CD4-positive, alpha-beta T cell treated with Interleukin-6 at 100 ng/mL for 8 hours (primary cell): ENCODE measurements at regions not wholly inside any gene's neighbourhood (a gene's known extent, or its start where the extent isn't known, plus 50 kb on each side); places are given as distances from the start of the nearest gene placed in this dataset.
"Not testable (repeated sequence)": the region's sequence is repeated elsewhere in the genome, so short reads cannot be mapped to it uniquely, and the experiment has no call there.

Experiments used
- DNase-seq: peaks from one replicate; pipeline ENCODE4 v3.0.0-alpha.2; 2020; ENCODE audit warnings: mixed read lengths, low spot score

DNA sequence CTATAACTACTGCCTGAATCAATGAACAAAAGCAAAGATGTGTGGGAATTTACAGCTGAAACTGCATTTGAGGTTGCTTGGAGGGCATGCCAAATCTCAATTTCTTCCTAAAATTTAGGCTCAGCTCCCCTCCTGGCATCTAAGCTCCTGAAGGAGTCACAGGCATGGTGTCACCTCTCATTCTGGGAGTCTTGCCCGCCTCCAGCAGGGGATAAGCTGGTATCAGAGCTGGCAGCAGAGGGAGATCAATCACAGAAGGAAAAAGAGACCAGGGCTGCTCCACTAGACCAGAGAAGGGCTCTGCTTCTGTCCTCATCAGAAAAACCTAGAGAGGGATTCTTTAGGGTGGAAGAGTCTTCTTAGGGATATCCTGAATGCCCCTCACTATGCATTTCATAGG, 150.4 kb upstream of the SLC6A11 start:
- no peak for DNase-seq

DNA sequence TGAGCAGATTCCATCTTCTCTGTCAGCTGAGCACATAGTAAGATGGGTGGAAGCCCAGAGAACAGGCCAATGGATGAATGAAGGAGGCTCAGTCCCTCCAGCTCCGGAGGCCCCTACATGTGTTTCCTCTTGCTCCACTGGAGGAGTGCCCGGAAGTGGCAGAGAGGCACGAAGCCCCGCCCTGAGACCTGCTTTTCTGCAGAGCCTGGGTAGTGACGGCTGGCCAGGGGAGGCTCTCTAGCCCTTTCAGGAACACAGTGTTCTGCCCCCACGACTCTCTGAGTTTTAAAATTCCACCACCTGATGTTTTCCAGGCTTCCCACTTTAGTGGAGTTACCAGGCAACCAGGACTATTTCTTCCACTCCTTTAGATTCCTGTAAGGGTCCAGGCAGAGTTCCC, 149.4 kb upstream of the SLC6A11 start:
- no peak for DNase-seq

DNA sequence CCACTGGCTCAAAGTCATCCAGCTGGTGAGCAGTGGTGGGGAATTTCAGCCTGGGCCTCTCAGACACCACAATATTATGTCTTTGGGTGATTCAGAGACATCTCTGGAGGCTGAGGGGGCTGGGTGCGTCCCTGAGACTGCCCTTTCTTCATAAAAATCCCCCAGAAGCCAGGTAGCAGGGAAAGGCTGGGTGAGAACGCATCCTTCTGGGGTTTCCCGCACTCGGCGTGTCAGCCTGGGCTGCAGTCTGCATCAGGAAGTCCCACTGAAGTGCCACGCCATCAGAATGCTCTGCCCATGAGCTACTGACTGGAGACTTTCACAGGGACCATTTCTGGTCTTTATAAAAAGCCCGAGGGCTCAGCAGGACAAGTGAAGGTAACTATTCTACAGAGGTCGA, 148.8 kb upstream of the SLC6A11 start:
- no peak for DNase-seq

DNA sequence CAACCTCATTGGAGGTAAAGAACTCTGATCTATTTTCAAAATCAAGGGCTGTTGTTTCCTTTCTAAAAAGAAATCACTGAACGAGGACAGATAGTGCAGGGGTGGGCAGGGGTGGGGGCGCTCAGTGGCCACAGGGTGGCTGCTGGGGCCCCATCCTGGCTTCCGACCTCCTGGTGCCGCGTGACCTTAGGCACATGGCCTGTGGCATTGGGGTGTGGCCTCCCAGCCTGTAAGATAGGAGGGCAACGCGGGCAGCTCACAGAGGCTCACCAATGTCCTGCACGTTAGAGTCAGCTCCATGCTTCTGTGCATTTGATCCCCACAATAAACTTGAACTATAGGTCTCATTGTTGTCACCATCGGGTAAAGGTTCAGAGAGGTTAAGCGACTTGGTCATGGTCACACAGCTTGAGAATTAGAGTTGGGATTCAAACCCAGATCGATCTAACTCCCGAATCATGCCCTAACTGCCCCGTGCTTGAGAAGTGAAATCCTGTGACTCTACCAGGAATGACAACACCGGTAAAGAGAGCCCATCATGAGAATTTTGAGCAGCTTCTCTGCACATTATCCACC, 148.0 kb upstream of the SLC6A11 start:
- no peak for DNase-seq

DNA sequence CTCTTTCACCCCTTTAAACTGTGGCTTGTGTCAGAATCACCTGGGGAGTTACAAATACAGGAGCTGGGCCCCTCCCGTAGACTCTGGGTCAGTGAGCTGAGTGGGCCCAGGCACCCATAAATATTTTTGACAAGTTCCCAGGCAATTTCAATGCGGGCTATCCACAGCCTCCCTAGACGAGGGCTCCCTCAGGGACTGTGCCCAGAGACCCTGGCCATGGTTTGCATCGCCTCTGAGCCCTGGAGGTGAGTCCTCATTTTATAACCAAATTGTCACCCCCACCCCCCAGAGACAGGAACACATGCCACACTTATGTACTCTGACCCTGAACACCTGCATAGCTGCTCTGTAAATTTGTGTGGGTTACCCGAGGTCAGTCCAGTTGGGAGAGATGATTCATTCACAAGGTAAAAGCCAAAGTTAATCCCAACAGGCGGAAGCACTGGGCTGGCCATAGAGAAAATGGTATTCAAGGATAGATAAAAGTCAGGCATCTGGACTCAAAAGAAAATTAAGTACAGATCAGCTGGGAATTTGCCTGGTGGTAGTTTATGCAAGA, 146.5 kb upstream of the SLC6A11 start:
- no peak for DNase-seq

DNA sequence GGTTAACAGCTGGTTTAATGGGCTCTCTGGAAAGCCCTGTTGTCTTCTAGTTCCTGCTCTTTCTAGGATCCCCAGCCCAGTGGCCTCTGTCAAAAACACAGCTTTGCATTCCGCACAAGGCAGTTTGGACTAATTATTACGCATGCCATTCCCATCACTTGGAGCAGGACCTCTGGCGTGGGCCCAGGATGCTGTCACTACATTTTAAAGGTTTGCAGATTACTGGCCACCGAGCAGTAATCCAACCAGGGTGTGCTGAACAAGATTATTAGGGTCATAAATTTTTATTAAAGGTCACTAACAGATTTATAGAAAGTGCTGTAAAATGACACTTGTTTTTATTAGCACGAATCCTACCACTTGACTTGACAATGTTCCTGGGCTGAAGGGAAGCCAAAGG, 143.6 kb upstream of the SLC6A11 start:
- no peak for DNase-seq

DNA sequence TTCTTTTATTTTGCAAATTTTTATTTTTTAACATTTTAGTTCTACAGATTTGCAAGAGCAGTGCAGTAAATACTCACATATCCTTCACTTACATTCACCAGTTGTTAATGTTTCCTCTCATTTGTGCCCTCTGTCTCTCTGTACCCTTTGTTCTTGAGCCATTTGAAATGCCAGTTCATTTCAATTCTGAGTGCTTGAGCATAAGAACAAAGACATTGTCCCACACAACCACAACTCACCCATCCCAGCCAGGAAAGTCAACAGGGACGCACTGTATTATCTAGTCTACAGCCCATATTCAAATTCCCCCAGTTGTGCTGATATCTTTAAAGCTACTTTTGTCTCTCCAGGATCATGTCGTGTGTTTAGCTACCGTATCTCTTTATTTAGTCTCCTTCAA, 141.4 kb upstream of the SLC6A11 start:
- DNase-seq = no peak

DNA sequence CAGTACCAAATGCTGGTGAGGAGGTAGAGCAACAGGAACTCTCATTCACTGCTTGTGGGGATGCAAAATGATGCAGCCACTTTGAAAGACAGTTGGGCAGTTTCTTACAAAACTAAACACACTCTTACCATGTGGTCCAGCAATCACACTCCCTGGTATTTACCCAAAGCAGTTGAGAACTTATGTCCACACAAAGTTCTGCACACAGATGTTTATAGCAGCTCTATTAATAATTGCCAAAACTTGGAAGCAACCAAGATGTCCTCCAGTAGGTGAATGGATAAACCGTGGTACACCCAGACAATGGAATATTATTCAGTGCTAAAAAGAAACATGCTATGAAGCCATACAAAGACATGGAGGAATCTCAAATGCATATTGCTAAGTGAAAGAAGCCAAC, 139.1 kb upstream of the SLC6A11 start:
- DNase-seq = no peak

DNA sequence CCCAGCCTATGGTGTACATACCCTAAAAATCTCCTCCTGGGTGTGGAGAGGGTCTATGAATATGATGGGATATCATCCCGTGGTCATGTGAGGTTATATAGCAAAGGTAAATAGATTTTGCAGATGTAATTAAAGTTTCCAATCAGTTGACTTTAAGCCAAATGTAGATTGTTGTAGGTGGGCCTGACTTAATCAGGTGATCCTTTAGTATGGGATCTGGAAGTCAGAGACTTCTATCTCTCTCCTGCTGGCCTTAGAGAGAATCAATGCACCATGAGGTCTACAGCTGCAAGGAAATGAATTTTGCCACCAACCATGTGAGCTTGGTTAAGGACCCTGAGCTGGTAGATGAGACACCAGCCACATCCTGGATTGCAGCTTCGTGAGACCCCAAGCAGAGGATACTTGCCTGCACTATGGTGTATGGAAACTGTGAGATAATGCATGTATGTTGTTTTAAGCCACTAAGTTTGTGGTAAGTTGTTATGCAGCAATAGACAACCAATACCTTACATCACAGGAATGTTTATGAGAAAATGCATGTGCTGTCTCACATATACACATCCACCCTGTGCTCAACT, 137.1 kb upstream of the SLC6A11 start:
- DNase-seq = no peak

DNA sequence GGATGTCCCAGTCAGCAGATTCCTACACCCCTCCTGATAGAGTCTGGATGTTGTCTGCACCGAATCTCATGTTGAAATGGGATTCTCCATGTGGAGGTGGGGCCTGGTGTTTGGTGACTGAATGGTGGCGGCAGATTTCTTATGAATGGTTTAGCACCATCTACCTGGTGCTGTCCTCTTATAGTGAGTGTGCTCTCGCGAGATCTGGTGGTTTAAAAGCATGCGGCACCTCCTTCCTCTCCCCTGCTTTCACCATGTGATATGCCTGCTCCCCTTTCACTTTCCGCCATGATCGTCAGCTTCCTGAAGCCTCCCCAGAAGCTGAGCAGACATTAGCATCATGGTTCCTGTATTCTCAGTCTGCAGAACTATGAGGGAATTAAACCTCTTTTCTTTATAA, 135.2 kb upstream of the SLC6A11 start:
- no peak for DNase-seq

DNA sequence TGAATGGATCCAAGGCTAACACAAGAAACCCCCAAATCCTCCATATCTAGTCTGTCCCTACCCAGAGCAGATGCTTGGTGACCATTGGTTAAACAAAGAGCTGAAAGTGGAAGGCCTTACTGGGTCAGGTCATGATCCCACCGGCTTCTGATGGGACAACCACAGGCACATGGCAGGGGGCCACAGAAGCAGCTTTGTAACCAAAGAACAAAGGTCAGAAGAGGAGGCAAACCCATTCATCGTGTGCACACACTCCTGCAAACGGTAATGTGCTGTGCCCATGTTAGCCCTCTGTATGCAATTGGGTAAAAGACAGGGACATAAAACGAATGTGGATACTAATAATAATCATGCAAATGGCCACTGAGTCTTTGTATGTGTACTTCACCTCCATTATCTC, 133.3 kb upstream of the SLC6A11 start:
- no peak for DNase-seq

DNA sequence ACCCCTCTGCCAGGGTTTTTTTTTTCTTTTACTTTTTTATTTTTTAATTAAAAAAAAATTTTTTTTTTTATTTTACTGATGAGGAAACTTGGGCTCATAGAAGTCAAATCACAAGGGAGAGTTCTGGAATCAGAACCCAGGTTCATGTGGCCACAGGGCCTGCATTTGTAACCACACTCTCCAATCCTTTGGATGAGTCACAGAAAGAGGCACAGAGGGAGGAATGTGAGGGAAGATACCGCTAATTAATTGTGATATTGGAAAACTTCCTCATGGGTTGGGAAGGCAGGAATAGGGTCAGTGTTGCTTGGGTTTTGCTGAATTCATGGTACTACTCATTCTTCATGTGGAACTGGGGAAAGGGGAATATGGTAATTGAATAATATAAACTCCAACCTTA, 132.9 kb upstream of the SLC6A11 start:
- no peak for DNase-seq

DNA sequence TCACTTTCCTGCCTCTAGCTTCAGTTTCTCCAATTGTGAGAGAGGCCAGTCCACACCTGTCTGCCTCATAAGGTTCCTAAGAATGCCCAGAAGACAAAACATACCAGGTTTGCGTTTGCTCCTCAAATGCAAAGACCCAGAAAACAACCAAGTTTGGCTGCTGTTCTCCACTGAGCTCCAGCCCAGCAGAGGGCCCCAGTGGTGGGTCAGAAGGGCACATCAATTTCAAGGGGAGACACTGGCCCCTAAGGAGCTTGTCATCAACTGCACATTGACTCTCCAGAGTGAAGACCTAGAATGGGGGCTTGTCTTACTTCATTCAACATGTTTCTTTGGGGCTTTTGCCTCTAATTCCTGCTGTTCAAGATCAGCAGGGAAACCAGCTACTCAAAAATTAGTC, 127.9 kb upstream of the SLC6A11 start:
- no peak for DNase-seq

DNA sequence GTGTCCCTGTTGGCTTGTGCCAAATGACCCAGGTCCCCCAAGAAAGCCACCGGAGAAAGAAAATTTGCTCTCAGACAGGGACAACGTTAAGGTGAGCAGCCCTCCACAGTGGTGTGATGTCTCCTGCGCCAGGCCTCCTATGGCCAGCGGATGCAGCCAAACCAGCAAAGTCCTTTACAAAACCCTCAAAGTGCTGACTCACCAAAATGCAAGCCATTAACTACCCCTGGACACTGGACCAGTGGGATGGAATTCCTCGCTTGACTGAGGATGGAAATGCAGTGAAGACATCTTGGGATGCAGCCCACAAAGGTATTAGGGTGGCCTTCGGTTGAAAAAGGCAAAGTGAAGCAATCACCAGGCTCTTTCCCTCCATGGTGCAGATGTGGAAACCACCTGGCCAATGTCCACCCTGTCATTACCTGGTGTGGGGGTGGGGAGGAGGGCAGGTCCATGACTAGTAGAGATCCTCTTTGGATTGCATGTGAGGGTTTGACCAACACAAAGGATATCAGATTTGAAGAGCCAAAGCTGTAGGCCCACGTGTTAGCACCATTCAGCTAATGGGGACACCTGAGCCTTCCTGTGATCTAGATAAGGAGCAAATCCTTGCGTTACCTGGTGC, 127.4 kb upstream of the SLC6A11 start:
- no peak for DNase-seq

DNA sequence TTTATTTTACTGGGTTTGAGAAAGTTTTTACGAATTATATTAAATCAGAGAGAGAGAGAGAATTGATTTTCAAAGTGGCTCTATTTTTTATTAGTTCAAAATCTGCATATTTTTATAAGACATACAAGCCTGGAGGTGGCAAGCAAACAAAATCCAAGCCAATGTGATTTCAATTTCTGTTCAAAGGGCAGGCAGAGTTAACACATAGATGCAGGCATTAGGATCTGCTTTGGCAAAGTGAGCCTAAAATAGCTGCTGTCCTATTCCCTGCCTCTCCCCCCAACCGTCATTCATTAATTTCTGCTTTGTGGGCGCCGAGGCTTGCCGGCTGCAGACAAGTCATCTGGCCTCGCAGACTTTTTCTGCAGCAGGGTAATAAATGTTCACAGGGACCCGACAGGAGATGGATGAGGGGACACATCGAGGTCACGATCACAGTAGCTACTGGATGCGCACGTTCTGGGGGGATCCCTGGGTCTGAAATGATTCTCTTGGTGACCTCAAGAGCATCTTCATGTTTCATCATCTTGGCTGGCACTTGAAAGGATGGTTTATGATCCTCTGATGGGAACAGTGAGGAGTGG, 123.9 kb upstream of the SLC6A11 start:
- no peak for DNase-seq

DNA sequence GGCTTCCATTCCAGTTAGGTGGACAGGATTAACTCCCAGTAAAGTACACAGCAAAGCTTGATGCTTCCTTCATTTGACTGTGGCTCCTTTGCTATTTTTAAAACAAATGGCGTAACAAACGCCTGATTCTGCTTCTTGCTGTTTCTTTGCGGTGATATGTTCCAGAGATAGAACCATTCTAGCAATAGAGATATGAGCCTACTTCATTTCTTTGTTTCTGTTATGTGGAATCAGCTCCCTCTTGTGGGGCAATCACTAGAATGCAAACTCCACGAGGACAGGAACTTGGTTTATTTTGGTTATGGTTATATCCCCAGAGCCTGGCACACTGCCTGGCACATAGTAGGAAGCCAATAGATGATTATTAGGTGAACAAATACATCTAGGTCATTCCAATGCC, 122.6 kb upstream of the SLC6A11 start:
- DNase-seq = no peak

DNA sequence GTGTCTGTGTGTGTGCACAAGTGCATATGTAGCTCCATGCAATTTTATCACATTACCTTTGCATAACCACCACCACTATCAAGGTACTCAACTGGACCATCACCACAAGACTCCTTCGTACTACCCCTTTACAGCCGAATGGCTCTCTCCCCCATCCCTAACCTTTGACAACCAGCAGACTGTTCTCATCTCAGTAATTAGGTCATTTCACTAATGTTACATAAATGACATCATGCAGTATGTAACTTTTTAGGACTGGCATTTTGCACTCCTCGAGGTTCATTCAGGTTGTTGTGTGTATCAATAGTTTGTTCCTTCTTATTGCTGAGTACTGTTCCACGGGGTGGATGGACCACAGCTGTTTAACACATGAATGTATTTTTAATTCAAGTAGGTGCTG, 121.8 kb upstream of the SLC6A11 start:
- no peak for DNase-seq

DNA sequence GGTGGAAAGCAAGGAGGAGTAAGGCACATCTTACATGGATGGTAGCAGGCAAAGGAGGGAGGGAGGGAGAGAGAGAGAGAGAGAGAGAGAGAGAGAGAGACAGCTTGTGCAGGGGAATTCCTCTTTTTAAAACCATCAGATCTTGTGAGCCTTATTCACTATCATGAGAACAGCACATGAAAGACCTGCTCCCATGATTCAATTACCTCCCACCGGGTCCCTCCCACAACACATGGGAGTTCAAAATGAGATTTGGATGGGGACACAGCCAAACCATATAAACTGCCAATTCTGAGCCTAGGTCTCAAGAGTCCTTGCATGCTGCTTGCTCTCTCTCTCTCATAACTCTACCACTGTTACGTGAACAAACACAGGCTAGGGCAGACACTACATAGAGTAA, 120.8 kb upstream of the SLC6A11 start:
- not testable (repeated sequence) for DNase-seq

DNA sequence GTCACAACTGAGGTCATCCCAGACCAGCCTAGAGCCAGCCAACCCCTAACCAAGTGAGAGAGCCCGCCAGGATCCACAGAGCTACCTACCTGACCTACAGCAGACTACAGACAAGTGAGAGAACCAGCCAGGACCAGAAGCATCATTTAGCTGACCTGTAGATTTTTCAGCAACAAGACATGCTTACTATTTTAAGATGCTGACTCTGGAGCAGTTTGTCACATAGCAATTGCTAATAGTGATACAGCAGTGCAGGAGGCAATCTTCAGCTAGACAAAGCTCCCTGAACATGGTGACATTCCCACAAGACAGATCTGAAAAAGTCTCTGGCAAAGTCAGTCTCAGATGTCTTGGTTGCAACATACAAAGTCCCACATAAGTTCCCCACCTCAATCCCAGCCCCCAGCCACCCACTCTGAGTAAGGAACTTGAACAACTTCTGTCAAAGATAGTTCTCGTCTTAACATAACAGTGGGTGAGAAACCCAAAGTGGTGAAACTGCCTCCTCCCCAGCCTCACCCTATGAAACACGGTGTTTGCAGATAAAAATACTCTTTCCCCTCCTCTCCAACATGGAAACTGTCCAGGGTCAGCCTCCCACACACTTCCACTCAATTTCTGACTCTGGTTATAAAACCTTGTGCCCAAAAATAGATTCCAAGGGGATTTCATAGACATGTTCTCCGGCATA, 120.3 kb upstream of the SLC6A11 start:
- DNase-seq = no peak

DNA sequence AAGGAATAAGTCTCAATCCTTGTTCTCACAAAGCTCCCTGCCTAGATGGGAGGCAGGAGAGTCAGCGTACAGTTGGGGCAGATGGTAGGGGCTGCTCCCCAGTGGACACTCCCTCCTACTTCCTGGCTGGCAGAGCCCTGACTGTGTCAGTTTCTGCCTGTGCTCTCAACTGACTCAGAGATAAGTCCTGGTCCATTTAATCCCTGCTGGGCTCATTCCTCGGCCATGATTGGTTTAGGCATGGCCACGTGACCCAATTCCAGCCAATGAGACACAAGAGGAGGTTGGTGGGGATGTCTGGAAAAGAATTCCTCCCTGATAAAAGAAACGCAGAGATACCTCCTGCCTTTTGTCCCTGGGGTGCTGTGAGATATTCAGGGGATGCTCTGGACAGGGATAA, 118.1 kb upstream of the SLC6A11 start:
- DNase-seq = no peak

DNA sequence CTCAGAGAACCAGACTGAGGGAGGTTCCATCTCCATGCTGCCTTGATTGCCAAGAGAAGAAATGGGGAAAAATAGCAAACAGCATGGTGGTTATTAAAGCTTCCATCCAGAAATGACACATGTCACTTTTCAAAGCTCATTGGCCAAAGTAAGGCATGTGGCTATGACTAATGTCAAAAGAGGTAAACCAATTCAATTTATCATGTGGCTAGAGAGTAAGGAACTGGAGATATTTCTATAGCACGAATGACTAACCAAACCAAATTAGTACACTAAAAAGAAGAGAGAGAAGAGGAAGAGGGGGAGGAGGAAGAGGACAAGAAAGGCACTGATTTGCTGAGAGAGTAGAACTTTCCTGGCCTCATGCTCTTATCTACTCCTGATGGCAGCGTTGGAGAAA, 115.2 kb upstream of the SLC6A11 start:
- no peak for DNase-seq

DNA sequence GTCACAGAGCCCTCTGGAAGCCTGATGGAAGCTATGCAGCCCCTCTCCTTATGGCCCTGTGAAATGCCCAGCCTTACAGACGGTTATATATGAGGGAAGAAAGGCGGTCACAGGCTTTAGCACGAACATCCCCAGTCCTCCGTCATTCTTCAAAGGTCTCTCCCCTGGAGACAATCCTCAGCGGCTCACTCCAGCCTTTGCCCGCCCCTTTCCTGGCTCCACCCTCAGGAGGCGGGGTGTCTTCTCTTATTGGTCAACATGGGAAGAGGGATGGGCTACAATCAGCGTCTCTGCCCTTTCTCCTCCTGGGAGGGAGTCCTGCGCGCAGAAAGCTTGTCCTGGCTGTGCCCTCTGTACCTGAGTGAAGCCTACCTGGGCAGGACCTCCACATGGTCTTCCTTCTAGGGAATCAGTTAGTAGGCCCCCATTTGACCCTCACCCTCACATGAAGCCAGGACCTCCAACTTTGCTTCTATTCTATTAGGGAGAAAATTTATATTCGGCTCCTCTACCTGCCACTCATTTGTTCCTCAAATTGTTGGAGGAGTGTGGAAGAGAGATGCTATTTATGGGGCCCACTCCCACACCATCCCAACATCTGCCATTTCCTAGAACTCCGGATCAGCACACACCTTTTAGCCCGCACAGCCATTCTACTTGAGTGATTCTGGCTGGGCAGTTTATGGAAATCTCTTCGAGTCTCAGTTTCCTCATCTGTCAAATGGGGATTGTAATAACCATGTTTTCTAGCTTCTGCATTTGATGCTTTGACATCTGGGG, 112.9 kb upstream of the SLC6A11 start:
- DNase-seq = no peak
